ENCODE measurements at regions not wholly inside any gene's neighbourhood (a gene's known extent, or its start where the extent isn't known, plus 50 kb on each side); places are given as distances from the start of the nearest gene placed in this dataset.

DNA sequence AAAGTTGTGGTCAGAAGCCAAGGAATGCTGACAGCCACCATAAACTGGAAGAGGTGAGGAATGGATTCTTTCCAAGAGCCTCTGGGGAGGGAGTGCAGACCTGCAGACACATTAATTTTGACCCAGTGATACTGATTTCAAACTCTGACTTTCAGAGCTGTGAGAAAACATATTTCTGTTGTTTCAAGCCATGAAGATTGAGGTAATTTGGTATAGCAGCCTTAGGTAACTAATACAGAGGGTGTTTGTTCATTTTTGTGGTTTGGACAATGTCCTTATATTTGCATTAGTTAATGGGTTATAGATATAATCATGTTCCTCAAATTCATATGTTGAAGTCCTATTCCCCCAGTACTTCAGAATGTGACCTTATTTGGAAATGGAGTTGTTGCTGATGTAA is 85.4 kb upstream of the GTSF1L start:
- in situ Hi-C loops (cut with HindIII; ENCODE audit: low pct_unique_long_range_greater_than_20kb, low sequenced_read_pairs) = no loop called here
- DNase-seq (ENCODE audit: low read depth in 1 of 2, low spot score in 1 of 2) = peak; percentile 63 to 86
- no peak for TF ChIP-seq JUND (IDR thresholded peaks at IDR 0.05; ENCODE audit: low read depth)

- in situ Hi-C loops (cut with HindIII; ENCODE audit: low pct_unique_long_range_greater_than_20kb, low sequenced_read_pairs) = no loop called here
- no peak for TF ChIP-seq JUND (IDR thresholded peaks at IDR 0.05; ENCODE audit: low read depth)
- DNase-seq (ENCODE audit: low read depth in 1 of 2, low spot score in 1 of 2) = no peak
Observed at GRCh38 chr20:43809206-43809819, 82.5 kb upstream of the GTSF1L start.

- in situ Hi-C loops (cut with HindIII; ENCODE audit: low pct_unique_long_range_greater_than_20kb, low sequenced_read_pairs) = no loop called here
- no peak for DNase-seq (ENCODE audit: low read depth in 1 of 2, low spot score in 1 of 2)
- no peak for TF ChIP-seq JUND (IDR thresholded peaks at IDR 0.05; ENCODE audit: low read depth)
Observed at GRCh38 chr20:43804781-43805180, 78.0 kb upstream of the GTSF1L start.

- no peak for TF ChIP-seq JUND (IDR thresholded peaks at IDR 0.05; ENCODE audit: low read depth)
- in situ Hi-C loops (cut with HindIII; ENCODE audit: low pct_unique_long_range_greater_than_20kb, low sequenced_read_pairs) = no loop called here
- DNase-seq (ENCODE audit: low read depth in 1 of 2, low spot score in 1 of 2) = no peak
Observed at GRCh38 chr20:43803276-43803675, 76.5 kb upstream of the GTSF1L start.

DNA sequence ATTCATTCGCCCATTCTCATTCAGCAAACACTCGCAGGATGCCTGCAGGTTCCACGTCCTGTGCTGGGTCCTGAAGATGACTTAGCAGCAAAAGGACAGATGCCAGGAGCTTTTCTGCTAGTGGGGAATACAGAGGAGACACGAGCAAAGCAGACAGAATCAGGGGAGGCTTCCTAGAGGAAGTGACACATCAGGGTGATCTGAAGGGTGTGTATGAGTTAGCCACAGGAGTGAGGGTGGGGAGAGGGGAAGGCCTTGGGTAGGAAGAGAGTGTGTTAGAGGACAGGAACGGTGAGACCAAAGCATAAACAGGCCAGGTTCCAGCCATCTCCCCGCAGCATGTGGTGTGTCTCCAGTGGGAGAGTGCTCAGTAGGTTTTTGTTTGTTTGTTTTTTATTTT is 73.4 kb upstream of the GTSF1L start:
- no peak for DNase-seq (ENCODE audit: low read depth in 1 of 2, low spot score in 1 of 2)
- no peak for TF ChIP-seq JUND (IDR thresholded peaks at IDR 0.05; ENCODE audit: low read depth)
- in situ Hi-C loops (cut with HindIII; ENCODE audit: low pct_unique_long_range_greater_than_20kb, low sequenced_read_pairs) = no loop called here

DNA sequence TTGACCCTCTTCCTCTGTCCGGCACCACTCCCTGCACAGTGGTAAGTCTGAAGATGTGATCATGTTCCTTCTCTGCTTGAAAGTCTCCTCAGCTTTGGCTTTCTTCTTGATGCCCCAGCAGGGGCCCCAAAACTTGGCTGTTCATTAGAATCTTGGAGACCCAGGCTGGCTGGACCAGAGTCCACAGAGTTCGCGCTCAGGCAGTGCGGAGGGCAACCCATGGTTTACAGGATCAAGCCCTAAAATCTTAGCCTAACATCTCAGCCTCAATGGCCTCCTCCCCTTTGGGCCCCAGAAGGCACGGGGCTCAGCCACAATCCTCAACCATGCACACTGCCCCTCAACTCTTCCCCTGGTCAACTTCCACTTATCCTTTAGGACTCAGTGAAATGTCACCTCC is 72.9 kb upstream of the GTSF1L start:
- no peak for DNase-seq (ENCODE audit: low read depth in 1 of 2, low spot score in 1 of 2)
- TF ChIP-seq JUND (IDR thresholded peaks at IDR 0.05; ENCODE audit: low read depth) = no peak
- in situ Hi-C loops (cut with HindIII; ENCODE audit: low pct_unique_long_range_greater_than_20kb, low sequenced_read_pairs) = no loop called here

DNA sequence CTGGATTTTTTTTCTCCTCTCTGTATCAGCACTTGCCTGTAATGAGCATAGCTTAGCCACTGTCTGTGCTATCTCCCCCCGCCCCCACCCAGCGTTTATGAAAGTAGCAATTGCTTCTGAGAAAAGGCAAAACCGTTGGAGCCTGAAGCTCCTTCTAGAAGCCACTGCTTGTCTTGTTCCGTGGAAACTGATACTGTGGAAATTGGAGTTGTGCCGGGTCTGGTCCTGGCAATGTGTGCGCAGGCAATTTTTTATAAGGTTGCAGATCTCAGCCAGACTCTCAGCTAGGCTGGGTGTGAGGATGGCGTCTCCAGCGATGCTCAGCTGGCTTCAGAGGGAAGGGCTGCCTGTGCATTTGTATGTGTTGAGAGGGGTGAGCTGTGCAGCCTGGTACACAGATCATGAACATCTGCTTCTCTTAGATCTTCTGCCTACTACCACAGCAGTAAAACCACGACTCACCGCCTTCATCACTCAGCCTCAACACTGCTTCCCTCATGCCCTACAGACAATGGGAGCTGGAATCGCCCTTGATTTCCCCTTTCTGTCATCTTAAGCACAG is 72.4 kb upstream of the GTSF1L start:
- in situ Hi-C loops (cut with HindIII; ENCODE audit: low pct_unique_long_range_greater_than_20kb, low sequenced_read_pairs) = no loop called here
- no peak for DNase-seq (ENCODE audit: low read depth in 1 of 2, low spot score in 1 of 2)
- TF ChIP-seq JUND (IDR thresholded peaks at IDR 0.05; ENCODE audit: low read depth) = no peak

DNA sequence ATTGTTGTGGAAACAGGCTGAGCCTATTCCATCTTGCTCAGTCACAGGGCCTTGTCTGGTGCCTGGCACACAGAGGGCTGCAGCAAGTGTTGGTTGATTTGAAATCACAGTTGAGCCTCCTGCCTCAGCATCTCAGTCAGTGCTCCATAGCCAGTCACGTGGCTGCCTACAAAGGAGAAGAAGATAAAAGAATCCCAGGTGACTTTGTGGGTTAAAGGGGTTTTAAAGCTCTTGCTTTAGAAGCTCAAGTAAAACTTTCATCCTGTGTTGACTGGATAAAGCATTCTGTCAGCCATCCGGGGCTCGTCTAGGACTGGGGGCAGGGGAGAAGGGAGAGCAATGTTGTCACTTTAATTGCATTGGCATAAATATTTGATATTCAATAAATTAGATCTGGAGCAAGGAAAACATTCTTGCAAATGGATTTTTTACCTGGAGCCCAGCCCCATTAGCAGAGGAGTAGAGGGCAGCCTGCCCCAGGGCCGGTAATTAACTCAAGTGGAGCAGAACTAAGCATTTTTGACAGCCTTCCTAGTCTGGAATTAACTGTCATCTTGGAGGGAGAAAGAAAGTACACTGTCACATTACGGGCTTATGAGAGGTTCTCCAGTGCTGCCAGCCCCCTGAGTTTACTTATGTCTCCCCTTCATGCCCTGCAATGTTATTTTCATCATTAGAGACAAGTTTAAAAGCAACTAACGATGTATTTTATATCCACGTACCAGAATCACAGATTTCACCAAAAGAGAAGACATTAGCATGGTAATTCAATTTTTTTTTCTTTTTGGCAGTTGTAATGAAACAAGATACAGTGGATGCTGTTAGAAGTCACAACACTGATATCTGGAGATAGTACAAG is 71.7 kb upstream of the GTSF1L start:
- TF ChIP-seq JUND (IDR thresholded peaks at IDR 0.05; ENCODE audit: low read depth) = no peak
- DNase-seq (ENCODE audit: low read depth in 1 of 2, low spot score in 1 of 2) = no peak
- in situ Hi-C loops (cut with HindIII; ENCODE audit: low pct_unique_long_range_greater_than_20kb, low sequenced_read_pairs) = no loop called here

DNA sequence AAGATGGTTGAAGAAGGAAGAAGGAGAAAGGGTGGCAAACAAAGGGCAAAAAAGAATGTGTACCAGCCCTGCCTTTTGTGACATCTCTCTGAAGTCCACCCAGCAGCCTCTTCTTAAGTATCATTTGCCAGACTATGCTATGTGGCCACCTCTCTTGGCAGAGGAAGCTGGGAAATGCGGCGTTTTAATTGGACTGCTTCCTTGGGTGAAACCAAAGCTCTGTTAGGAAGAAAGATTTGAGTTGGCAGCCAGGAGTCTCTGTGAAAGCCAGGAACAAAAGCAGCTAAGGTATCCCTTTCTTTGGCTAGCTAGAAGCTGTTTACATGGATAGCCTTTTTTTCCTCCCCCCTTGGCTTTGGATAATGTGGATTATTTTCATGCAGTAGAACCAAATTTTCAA is 67.5 kb upstream of the GTSF1L start:
- no peak for TF ChIP-seq JUND (IDR thresholded peaks at IDR 0.05; ENCODE audit: low read depth)
- DNase-seq (ENCODE audit: low read depth in 1 of 2, low spot score in 1 of 2) = no peak
- in situ Hi-C loops (cut with HindIII; ENCODE audit: low pct_unique_long_range_greater_than_20kb, low sequenced_read_pairs) = no loop called here

DNA sequence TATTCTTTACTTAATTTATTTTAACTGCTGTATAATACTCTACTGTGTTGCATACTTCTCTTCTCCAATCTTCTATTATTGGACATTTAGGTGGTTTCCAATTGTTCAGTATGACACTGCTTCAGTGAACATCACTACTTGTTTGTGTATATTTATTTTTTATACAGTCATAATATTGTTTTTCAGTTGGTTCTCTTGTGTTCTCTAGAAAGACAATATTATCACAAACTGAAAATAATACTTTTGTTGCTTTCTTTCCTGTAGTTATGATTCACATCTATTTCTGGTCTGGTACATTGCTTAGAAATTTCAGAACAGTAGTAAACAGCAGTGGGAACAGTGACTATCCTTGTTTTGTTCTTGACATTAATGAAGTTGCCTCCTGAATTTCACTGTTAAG is 62.8 kb upstream of the GTSF1L start:
- in situ Hi-C loops (cut with HindIII; ENCODE audit: low pct_unique_long_range_greater_than_20kb, low sequenced_read_pairs) = no loop called here
- DNase-seq (ENCODE audit: low read depth in 1 of 2, low spot score in 1 of 2) = no peak
- TF ChIP-seq JUND (IDR thresholded peaks at IDR 0.05; ENCODE audit: low read depth) = no peak

DNA sequence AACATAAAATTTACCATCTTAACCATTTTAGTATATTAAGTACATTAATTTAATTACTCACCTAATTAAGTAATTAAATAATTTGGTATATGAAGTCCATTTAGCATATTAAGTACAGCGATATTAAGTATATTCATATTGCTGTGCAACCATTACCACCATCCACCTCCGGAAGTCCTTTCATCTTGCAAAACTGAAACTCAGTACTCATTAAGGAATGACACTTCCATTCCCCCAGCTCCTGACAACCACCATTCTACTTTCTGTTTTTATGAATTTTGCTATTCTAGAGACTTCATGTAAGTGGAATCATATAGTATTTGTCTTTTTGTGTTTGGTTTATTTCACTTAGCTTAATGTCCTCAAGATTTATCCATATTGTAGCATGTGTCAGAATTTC is 61.1 kb upstream of the GTSF1L start:
- in situ Hi-C loops (cut with HindIII; ENCODE audit: low pct_unique_long_range_greater_than_20kb, low sequenced_read_pairs) = no loop called here
- DNase-seq (ENCODE audit: low read depth in 1 of 2, low spot score in 1 of 2) = no peak
- no peak for TF ChIP-seq JUND (IDR thresholded peaks at IDR 0.05; ENCODE audit: low read depth)

GRCh38 chr20:43786885-43787284 is 60.1 kb upstream of the GTSF1L start:
- DNase-seq (ENCODE audit: low read depth in 1 of 2, low spot score in 1 of 2) = no peak
- no peak for TF ChIP-seq JUND (IDR thresholded peaks at IDR 0.05; ENCODE audit: low read depth)
- in situ Hi-C loops (cut with HindIII; ENCODE audit: low pct_unique_long_range_greater_than_20kb, low sequenced_read_pairs) = no loop called here

GRCh38 chr20:43781215-43781614 is 54.4 kb upstream of the GTSF1L start:
- in situ Hi-C loops (cut with HindIII; ENCODE audit: low pct_unique_long_range_greater_than_20kb, low sequenced_read_pairs) = no loop called here
- DNase-seq (ENCODE audit: low read depth in 1 of 2, low spot score in 1 of 2) = no peak

More at GRCh38 chr20:43781215-43781614, 54.4 kb upstream of the GTSF1L start:
- TF ChIP-seq JUND (IDR thresholded peaks at IDR 0.05; ENCODE audit: low read depth) = no peak

All from T47D (cell line).